ENCODE measurements at regions not wholly inside any gene's neighbourhood (a gene's known extent, or its start where the extent isn't known, plus 50 kb on each side); places are given as distances from the start of the nearest gene placed in this dataset.

GRCh38 chr4:79210636-79211049 lies 115.2 kb downstream of the NAA11 start:
- TF ChIP-seq, protein P1, sequence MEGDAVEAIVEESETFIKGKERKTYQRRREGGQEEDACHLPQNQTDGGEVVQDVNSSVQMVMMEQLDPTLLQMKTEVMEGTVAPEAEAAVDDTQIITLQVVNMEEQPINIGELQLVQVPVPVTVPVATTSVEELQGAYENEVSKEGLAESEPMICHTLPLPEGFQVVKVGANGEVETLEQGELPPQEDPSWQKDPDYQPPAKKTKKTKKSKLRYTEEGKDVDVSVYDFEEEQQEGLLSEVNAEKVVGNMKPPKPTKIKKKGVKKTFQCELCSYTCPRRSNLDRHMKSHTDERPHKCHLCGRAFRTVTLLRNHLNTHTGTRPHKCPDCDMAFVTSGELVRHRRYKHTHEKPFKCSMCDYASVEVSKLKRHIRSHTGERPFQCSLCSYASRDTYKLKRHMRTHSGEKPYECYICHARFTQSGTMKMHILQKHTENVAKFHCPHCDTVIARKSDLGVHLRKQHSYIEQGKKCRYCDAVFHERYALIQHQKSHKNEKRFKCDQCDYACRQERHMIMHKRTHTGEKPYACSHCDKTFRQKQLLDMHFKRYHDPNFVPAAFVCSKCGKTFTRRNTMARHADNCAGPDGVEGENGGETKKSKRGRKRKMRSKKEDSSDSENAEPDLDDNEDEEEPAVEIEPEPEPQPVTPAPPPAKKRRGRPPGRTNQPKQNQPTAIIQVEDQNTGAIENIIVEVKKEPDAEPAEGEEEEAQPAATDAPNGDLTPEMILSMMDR (IDR thresholded peaks at IDR 0.05), result no peak
- TF ChIP-seq EP300 (IDR thresholded peaks at IDR 0.05) (no peak), POLR2A (IDR thresholded peaks at IDR 0.05) (no peak)

Data from stomach (tissue), 4 donors.